IMR-90 (cell line): ENCODE measurements at regions not wholly inside any gene's neighbourhood (a gene's known extent, or its start where the extent isn't known, plus 50 kb on each side); places are given as distances from the start of the nearest gene placed in this dataset.

ENCODE experiments used
- ATAC-seq: fragments of 200-7000 bp; cut with Tn5 transposase; 2 replicates; pipeline ENCODE4 v1.9.1; 2020; ENCODE audit warnings: low read depth, mild to moderate bottlenecking, moderate library complexity
- BruUV-seq: library from RNA; stranded (reverse); fragments of 400-500 nt; replicated peaks from 2 replicates; lab custom pipeline; 2021; lab: Mats Ljungman, UMichigan
- CTCF ChIA-PET: fragments of 300-600 bp; formaldehyde crosslinking; extraction: SDS; loops from one replicate; lab custom pipeline; 2021; ENCODE audit warnings: antibody characterized with exemption; lab: Yijun Ruan, JAX
- POLR2A ChIA-PET: fragments of 300-600 bp; sonication (Branson Sonifier 250); formaldehyde crosslinking; loops from one replicate; lab custom pipeline; 2022; ENCODE audit warnings: antibody characterized with exemption; ENCODE audit not compliant: unreplicated experiment; lab: Charles Lee
- DNase-seq: peaks from one replicate; pipeline ENCODE4 v3.0.0; 2013
- H2AFZ ChIP-seq: replicated peaks from 2 replicates; pipeline ENCODE3; 2013; ENCODE audit warnings: low read length, mild to moderate bottlenecking; ENCODE audit not compliant: poor library complexity
- H2AK5ac ChIP-seq: 2 replicates; pipeline ENCODE4 v1.6.1; 2013; ENCODE audit warnings: low read depth, low read length, inconsistent platforms
- H2AK9ac ChIP-seq: replicated peaks from 2 replicates; pipeline ENCODE3; 2013; ENCODE audit warnings: mild to moderate bottlenecking, low read depth, low read length, moderate library complexity; ENCODE audit not compliant: poor library complexity
- H2BK120ac ChIP-seq: 2 replicates; pipeline ENCODE4 v1.6.1; 2013; ENCODE audit warnings: low read depth, low read length, inconsistent platforms
- H2BK15ac ChIP-seq: 3 replicates; pipeline ENCODE4 v1.6.1; 2013; ENCODE audit warnings: low read depth, low read length, inconsistent platforms
- H2BK20ac ChIP-seq: 2 replicates; pipeline ENCODE4 v1.6.1; 2013; ENCODE audit warnings: low read depth, mild to moderate bottlenecking, inconsistent platforms, low read length, moderate library complexity
- H2BK5ac ChIP-seq: 2 replicates; pipeline ENCODE4 v1.6.1; 2013; ENCODE audit warnings: mild to moderate bottlenecking, low read depth, low read length, inconsistent platforms; ENCODE audit not compliant: poor library complexity, severe bottlenecking
- H3K14ac ChIP-seq: replicated peaks from 2 replicates; pipeline ENCODE4 v1.6.1; 2013; ENCODE audit warnings: low read depth, low read length, inconsistent platforms
- H3K18ac ChIP-seq: 2 replicates; pipeline ENCODE4 v1.6.1; 2013; ENCODE audit warnings: low read depth, low read length, control low read depth
- H3K23ac ChIP-seq: 2 replicates; pipeline ENCODE4 v1.6.1; 2013; ENCODE audit warnings: low read depth, low read length, inconsistent platforms
- H3K27ac ChIP-seq: 2 replicates; pipeline ENCODE4 v1.5.1; 2013; ENCODE audit warnings: mild to moderate bottlenecking, control low read depth, low read length; ENCODE audit not compliant: insufficient read depth
- H3K27me3 ChIP-seq: 2 replicates; pipeline ENCODE4 v1.6.1; 2013; ENCODE audit warnings: low read length; ENCODE audit not compliant: control insufficient read depth, insufficient read depth
- H3K36me3 ChIP-seq: 2 replicates; pipeline ENCODE4 v1.6.1; 2013; ENCODE audit warnings: low read length, mixed read lengths; ENCODE audit not compliant: control insufficient read depth, insufficient read depth
- H3K4ac ChIP-seq: 2 replicates; pipeline ENCODE4 v1.6.1; 2013; ENCODE audit warnings: low read depth, low read length, inconsistent platforms
- H3K4me1 ChIP-seq: 2 replicates; pipeline ENCODE4 v1.6.1; 2013; ENCODE audit warnings: low read length, mixed read lengths; ENCODE audit not compliant: control insufficient read depth, insufficient read depth
- H3K4me2 ChIP-seq: 2 replicates; pipeline ENCODE4 v1.6.1; 2013; ENCODE audit warnings: low read depth, mild to moderate bottlenecking, control low read depth, low read length, moderate library complexity
- H3K4me3 ChIP-seq: 2 replicates; pipeline ENCODE4 v1.5.1; 2013; ENCODE audit warnings: low read depth, mild to moderate bottlenecking, control low read depth, low read length, moderate library complexity; ENCODE audit not compliant: insufficient read depth
- H3K56ac ChIP-seq: 2 replicates; pipeline ENCODE4 v1.6.1; 2013; ENCODE audit warnings: low read length, inconsistent platforms; ENCODE audit not compliant: insufficient read depth; ENCODE audit errors: extremely low read depth
- H3K79me1 ChIP-seq, 2 experiments: 2 replicates each; pipeline ENCODE4 v1.6.1; 2013; ENCODE audit warnings: low read length in 2 of 2, inconsistent platforms in 1 of 2, low read depth in 1 of 2
- H3K9ac ChIP-seq: 2 replicates; pipeline ENCODE4 v1.6.1; 2013; ENCODE audit warnings: low read depth, low read length, control low read depth
- H3K9me1 ChIP-seq: 2 replicates; pipeline ENCODE4 v1.6.1; 2013; ENCODE audit warnings: low read length, inconsistent platforms; ENCODE audit not compliant: insufficient read depth
- H3K9me3 ChIP-seq: 2 replicates; pipeline ENCODE4 v1.6.1; 2013; ENCODE audit warnings: low read length; ENCODE audit not compliant: control insufficient read depth, insufficient read depth
- H4K20me1 ChIP-seq: 2 replicates; pipeline ENCODE4 v1.6.1; 2013; ENCODE audit warnings: low read length, inconsistent platforms; ENCODE audit not compliant: insufficient read depth
- H4K5ac ChIP-seq: 2 replicates; pipeline ENCODE4 v1.6.1; 2013; ENCODE audit warnings: mild to moderate bottlenecking, low read depth, low read length, control low read depth
- H4K8ac ChIP-seq, 2 experiments: 2 replicates each; pipeline ENCODE4 v1.6.1; 2013; ENCODE audit warnings: low read depth in 2 of 2, low read length in 2 of 2, control low read depth in 1 of 2, inconsistent platforms in 1 of 2
- H4K91ac ChIP-seq: 2 replicates; pipeline ENCODE4 v1.6.1; 2013; ENCODE audit warnings: low read depth, low read length, inconsistent platforms; ENCODE audit not compliant: insufficient read depth
- CEBPB ChIP-seq: IDR thresholded peaks from 2 replicates; pipeline ENCODE4 v1.6.1; 2012; ENCODE audit warnings: low read depth, low read length, improper control_type of control experiment
- NFE2L2 ChIP-seq: fragments of 150-350 bp; IDR thresholded peaks from 2 replicates; pipeline ENCODE4 v1.6.1; 2016; ENCODE audit warnings: low read depth, mild to moderate bottlenecking, low read length
- RCOR1 ChIP-seq: IDR thresholded peaks from 2 replicates; pipeline ENCODE4 v1.6.1; 2012; ENCODE audit warnings: mild to moderate bottlenecking, low read length, improper control_type of control experiment; ENCODE audit not compliant: insufficient replicate concordance
- USF2 ChIP-seq: fragments of 150-350 bp; IDR thresholded peaks from 2 replicates; pipeline ENCODE4 v1.6.1; 2017; ENCODE audit warnings: mild to moderate bottlenecking, antibody characterized with exemption, low read length, low read depth
- WGBS, 2 experiments: methylation state at CpG; one replicate each; pipeline versions ENCODE4 v1.1.5 to v1.1.7; 2013; ENCODE audit warnings: missing lambda C conversion rate in 2 of 2; ENCODE audit not compliant: insufficient read length in 1 of 2; ENCODE audit errors: extremely low coverage in 2 of 2; 5-methylcytosine and 5-hydroxymethylcytosine counted together
- dilution Hi-C: fragments of 300-500 bp; cut with HindIII; formaldehyde crosslinking; loops from one replicate; pipeline ENCODE4 v1.14.3; 2018; ENCODE audit warnings: low sequenced_read_pairs; ENCODE audit not compliant: unreplicated experiment
- in situ Hi-C: fragments of 300-500 bp; cut with MboI; formaldehyde crosslinking; loops from 3 replicates; pipeline ENCODE4 v1.14.3; 2019; ENCODE audit warnings: low sequenced_read_pairs, inconsistent platforms, mixed read lengths
- intact Hi-C: fragments of 100-400 bp; cut with micrococcal nuclease; formaldehyde crosslinking; loops from 2 replicates; pipeline ENCODE4 v1.10.0; 2022

DNA sequence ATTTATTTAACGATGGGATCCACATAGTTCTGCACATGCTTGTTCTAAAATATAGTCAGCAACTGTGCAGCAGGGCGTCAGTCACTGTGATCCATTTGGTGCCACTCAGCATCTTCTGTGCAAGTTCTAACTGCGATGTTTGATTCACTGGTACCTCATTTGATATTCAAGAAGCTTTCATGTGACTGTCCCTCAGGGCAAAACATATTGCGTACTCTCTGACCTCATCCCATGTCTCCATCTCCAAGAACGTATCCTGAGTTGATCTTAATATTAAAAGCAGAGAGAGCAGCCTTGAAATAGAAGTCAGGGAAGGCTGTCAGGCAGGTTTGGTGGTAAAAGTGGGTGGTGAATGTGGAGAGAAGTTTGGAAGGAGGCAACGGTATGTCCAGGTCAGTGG lies 116.5 kb upstream of the ATP10B start:
- in situ Hi-C loops (no loop called here), intact Hi-C loops (no loop called here), dilution Hi-C loops (no loop called here)
- no peak overlapping the region for H3K4me3 ChIP-seq
- no peak overlapping the region for H2AK9ac ChIP-seq
- no peak overlapping the region for H3K18ac ChIP-seq
- H2AFZ ChIP-seq: no peak overlapping the region
- H4K8ac ChIP-seq: no peak overlapping the region
- no peak overlapping the region for H3K9ac ChIP-seq
- peaks cover 7% of the 10 kb centered on the region; the same call in 1 of the 2 replicates for H3K9me3 ChIP-seq
- no peak overlapping the region for H2BK5ac ChIP-seq
- no peak overlapping the region for H3K56ac ChIP-seq
- no peaks in the 10 kb centered on the region for H3K4me1 ChIP-seq
- H3K27ac ChIP-seq: no peak overlapping the region
- POLR2A ChIA-PET: no interaction called here
- no peak overlapping the region for H3K4me2 ChIP-seq
- H3K4ac ChIP-seq: no peak overlapping the region
- H2AK5ac ChIP-seq: no peak overlapping the region
- no peak overlapping the region for H4K91ac ChIP-seq
- H2BK15ac ChIP-seq: no peak overlapping the region
- CTCF ChIA-PET: no interaction called here
- no peak for ATAC-seq
- no TSS peak for BruUV-seq
- H3K27me3 ChIP-seq: no peaks in the 10 kb centered on the region
- no peaks in the 10 kb centered on the region for H3K36me3 ChIP-seq
- no peak for DNase-seq
- WGBS, 2 experiments: 44% methylated on average over 2 of the region's 6 CpGs; no CpG with 5 or more reads in 1 of the 2 experiments
- no peak overlapping the region for H2BK20ac ChIP-seq
- no peak overlapping the region for H3K23ac ChIP-seq
- no peak overlapping the region for H3K14ac ChIP-seq
- H4K20me1 ChIP-seq: no peaks in the 10 kb centered on the region
- TF ChIP-seq RCOR1 (no peak), USF2 (no peak), CEBPB (no peak), NFE2L2 (no peak)
- no peaks in the 10 kb centered on the region for H3K79me1 ChIP-seq
- no peak overlapping the region for H4K5ac ChIP-seq
- no peaks in the 10 kb centered on the region for H3K9me1 ChIP-seq
- no peak overlapping the region for H2BK120ac ChIP-seq
